HPDE6-E6E7 (cell line): ENCODE measurements at regions not wholly inside any gene's neighbourhood (a gene's known extent, or its start where the extent isn't known, plus 50 kb on each side); places are given as distances from the start of the nearest gene placed in this dataset.
"Not testable (repeated sequence)": the region's sequence is repeated elsewhere in the genome, so short reads cannot be mapped to it uniquely, and the experiment has no call there.

Experiments used
- DNase-seq: peaks from one replicate; pipeline ENCODE4 v3.0.0; 2011; ENCODE audit warnings: missing footprints; ENCODE audit errors: extremely low spot score

DNA sequence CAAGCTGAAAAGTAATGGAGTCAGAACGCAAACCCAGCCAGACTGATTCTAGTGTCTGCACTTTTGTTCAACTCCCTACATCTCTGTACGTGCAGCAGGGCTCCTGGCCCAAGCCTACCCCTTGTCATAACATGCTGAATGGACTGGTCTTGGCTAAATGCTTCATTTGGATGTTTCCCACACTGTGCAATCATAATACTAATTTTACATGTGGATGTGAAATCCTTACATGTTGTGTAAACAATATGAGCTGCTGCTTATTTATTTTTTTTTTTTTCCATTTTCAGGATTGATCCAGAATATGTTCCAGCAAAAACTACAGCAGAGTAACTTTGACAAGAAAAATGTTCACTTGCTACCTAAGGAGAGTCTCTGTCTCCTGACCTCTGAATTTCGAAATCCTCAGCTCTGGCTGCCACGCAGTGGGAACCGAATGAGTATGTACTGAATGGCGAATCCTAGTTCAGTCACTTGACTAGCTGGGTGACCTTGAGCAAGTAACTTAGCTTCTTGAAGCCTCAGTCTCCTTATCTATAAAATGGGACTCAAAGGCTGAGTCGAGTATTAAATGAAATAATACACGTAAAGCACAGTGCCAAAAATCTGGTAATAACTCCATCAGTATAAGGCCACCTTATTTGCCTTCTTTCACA lies 133.4 kb downstream of the EHF start:
- no peak for DNase-seq

DNA sequence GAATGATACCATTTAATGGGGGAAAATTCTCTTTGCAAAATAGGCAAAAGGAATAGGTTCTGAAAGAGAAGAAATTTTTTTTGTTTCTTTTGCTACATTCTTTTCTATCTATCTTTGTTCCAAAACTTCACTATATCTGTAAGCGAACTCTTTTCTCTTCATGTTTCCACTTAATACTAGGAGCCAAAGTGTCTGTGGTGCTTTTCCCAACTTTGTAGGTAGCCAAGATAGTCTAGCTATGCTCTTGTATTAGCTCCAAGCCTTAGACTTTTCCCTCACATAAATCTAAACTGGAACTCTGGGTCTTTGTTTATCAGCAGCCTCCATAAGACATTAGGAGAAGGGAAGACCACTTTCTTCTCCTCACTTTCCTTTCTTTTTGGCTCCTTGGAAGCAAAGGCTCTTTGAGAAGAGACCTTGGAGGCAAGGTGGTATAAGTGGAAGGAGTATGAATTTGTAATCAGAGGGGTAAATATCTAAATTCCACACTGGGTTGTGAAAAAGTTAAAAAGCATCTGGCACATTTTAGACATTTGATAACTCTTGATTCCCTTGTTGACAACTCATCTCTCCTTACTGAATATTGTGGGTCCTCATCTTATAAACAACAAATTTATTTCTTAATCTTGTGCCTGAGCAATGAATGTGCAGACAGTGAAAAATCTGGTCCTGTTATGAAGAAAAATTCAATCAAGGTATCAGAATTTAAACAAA lies 130.0 kb downstream of the EHF start:
- no peak for DNase-seq

DNA sequence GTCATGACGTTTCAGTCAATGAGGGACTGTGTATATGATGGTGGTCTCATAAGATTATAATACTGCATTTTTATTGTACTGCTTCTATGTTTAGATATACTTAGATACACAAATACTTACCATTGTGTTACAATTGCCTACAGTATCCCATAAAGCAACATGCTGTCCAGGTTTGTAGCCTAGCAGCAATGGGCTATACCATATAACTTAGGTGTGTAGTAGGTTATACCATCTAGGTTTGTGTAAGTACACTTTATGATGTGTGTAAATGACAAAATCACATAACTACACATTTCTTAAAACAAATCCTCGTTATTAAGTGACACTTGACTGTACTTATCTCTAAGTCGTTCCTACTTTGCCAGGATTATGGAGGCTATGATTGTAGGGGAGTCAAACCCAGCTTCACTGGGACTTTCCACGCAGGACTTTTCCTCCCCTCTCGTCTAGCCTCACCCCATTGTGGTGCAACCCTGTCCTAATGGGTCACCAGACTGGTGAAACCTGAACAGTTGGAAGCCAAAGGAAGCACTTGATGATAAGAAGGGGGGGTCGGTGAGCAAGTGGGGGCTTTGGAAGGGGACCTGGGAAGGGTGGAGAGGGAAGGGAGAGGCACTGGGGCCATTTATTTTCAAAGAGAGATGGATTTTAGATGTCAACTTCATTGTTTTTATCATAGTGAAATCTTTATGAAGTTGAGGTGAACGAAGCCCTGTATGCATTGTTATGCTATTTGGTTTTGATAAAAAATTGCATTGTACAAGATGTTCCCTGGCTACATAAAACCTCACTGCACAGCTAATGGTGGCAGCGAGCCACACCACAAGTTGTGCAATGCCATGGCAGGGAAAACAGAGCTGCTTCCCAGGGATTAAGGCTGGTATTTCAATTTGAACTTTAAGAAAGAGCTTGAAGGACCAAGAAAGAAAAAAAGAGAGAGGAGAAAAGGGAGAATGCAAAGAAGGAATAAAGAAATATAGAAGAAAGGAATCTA lies 129.1 kb downstream of the EHF start:
- DNase-seq: no peak

DNA sequence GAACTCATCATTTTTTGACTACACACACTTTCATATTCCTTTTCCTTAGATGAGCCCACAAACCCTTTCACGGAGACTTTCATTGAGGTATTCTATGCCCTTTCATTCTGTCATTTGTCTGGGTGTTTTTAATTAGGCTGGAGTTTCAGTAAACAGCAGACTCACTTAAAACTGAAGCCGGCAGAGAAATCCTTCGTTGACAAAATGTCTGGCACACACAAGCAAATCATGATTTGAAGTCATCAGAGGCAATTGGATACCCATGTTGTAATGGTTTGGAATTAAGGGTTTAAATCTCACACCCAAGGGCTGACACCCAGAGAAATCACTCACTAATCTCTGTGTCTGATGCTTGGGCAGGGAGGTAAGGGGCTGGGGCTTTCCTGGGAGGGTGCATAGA lies 127.1 kb downstream of the EHF start:
- DNase-seq: no peak

DNA sequence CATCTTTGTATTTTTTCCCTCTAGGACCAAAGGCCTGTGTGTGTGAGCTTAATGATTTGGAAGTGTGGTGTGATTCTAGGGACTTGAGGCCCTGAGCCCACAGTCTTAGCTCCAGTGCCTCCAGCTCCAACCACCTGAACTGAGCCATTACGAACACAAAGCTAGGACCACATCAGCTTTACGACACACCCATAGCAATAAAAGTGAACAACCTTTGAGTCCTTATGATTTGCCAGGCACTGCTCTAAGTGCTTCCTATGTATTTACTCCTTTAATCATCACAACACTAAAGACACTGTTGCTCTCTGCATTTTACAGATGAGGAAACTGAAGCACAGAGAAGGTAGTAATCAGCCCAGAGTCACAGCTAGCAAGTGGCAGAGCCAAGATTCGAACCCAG lies 126.4 kb downstream of the EHF start:
- no peak for DNase-seq

DNA sequence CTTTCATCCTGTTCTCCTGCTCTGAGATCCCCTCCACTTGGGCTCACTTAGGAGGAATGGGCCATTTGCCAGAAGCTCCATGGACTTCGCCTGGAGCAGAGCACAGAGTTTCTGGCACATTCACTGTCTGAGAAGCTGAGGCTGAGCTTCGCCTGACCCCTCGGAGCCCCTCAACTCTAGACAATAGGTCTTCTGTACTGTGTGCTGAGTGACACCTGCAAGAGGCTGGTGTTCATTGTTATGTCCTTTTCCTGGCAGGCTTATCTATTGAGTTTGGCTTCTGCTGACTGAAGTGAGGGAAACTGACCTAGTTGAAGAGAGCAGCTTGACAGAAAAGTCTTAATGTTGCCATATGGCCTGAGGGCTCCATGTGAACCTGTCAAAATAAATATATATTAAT lies 124.3 kb downstream of the EHF start:
- no peak for DNase-seq

DNA sequence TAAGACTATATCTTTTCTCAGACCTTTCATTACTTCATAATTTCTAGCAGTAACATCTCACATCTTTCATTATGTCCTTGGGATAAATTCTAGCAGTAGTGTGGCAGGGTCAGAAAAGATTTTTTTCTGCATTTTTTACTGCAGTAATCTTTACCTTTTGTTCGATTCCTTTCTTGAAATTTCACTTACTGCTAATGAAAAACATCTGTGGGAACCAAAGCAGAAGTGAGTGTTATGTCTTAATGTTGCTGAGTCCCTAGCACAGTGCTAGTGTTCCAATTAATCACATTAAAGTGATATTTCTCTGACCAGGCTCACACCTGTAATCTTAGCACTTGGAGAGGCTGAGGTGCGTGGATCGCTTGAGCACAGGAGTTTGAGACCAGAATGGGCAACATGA lies 123.6 kb downstream of the EHF start:
- DNase-seq: no peak

DNA sequence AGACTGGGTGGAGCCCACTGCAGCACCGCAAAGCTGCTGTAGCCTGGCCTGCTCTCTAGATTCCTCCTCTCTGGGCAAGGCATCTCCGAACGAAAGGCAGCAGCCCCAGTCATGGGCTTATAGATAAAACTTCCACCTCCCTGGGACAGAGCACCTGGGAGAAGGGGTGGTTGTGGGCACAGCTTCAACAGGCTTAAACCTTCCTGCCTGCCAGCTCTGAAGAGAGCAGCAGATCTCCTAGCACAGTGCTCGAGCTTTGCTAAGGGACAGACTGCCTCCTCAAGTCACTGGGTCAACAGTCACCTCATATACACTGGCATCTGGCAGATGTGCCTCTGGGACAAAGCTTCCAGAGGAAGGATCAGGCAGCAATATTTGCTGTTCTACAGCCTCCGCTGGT lies 117.3 kb downstream of the EHF start:
- no peak for DNase-seq

DNA sequence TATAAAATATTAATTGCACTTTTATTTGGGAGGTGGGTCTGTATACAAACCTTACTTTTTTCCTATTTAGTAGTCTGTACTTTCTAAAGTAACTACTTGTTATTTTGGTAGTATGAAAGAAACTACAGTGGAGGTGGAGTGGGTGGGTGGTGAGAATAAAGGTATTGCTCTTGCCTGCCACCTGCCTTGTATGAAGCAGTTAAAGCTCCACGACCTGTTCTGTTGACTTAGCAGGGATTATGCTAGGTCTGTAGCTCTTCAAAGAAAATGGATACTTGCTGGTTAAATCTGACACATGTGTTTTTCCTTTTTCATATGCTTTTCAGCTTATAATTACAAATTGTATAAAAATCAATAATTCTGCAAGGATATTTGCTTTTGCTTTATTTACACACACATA lies 111.9 kb downstream of the EHF start:
- no peak for DNase-seq

DNA sequence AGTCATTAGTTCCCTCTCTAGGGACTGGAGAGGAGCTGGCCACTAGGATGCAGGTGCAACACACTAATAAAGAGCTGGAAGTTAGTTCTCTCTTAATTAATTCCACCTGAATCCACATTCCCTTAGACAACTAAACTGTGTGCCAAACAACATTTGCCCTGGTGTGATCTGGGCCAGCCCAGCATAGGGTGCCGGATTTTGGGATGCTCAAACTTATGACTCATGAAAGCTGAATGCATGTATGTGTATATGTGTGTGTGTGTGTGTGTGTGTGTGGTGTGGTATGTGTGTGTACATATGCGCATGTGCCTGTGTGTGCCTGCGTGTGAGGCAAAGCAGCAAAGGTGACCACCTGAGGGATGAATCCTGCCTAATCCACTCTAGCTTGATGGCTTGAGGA lies 110.7 kb downstream of the EHF start:
- DNase-seq: no peak

DNA sequence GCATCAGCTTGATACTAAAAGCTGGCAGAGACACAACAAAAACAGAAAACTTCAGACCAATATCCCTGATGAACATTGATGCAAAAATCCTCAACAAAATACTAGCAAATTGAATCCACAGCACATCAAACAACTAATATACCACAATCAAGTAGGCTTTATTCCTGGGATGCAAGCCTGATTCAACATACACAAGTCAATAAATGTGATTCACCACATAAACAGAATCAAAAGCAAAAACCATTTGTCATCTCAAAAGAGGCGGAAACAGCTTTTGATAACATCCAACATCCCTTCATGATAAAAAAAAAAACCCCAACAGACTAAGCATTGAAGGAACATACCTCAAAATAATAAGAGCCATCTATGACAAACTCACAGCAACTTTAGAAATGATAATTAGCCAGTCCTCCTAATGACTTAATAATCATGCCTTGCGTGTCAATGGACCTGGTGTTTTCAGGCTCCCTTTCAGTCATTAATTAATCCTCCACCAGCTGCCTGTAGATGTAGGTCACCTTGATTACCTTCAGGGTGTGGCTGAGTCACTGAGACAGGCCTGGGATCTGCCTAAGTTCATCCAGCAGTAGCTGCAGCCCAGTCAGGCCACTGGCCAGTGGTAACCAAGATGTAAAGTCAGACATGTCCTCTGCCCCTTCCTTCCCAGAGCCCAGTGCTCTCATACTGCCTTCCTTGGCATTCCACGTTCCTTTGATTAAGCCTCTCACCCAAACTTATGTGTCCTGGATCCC lies 109.8 kb downstream of the EHF start:
- no peak for DNase-seq

DNA sequence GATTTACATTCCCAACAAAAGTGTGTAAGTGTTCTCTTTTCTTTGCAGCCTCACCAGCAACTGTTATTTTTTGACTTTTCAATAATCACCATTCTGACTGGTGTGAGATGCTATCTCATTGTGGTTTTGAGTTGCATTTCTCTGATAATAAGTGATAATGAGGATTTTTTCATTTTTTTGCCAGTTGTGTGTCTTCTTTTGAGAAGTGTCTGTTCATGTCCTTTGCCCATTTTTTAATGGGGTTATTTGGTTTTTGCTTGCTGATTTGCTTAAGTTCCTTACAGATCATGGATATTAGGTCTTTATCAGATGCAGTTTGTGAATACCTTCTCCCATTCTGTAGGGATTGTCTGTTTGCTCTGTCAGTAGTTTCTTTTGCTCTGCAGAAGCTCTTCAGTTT lies 107.7 kb downstream of the EHF start:
- no peak for DNase-seq

DNA sequence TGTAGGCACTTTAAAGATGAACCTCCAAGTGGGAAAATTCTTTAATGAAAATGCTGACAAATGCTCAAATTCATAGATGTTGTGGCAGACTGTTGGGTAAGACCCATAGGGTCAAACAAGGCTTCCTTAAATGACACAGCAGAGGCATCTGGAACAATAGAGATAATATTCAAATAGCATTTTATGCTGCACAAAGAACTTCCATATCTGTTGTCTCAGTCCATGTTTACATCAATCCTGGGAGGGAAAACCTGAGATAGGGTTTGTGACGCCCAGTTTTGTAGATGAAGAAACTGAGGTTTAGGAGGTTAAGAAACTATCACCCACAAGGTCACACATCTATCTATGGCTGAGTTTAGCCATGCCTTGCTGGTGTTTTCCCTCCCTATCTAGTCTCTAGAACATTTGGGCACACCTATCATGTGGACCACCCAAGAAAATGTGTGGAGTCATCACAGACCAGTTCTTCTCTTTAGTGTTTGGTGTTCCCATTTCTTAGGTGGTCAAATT lies 106.4 kb downstream of the EHF start:
- DNase-seq: no peak

DNA sequence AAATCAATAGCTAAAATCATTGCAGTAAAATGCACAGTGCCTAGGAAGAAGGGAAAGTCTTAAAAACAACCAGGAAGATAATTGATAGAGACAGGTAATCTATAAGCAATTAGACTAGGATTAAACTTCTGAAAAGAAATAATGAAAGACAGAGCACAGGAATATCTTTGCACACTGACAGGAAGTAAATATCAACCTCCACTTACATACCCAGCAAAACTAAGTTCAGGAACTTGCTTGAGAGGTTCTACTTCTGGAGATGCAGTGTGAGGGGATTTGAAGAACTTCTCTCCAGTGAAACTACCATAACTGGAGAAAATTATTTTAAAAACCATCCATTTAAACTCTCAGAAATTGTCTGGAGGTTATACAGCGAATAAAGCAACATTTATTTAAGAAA lies 104.1 kb downstream of the EHF start:
- no peak for DNase-seq

DNA sequence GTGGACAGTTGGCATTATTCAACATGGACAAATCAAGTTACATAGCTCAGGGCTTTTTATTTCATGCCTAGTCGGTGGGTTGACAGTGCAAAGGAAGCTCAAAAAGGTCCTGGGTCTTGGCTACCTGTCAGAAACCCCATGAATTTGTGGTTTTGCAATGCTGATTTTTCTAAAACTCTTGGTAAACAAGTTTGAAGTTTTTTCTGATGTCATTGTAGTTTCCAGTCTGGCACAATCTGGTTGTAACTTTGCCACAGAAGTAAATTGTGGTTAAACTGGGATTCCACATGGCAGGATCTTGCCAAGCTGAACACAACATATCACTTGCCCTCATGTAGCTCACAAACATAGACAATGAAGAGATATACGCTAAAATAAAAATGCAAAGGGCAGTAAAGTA lies 100.8 kb downstream of the EHF start:
- DNase-seq: no peak

DNA sequence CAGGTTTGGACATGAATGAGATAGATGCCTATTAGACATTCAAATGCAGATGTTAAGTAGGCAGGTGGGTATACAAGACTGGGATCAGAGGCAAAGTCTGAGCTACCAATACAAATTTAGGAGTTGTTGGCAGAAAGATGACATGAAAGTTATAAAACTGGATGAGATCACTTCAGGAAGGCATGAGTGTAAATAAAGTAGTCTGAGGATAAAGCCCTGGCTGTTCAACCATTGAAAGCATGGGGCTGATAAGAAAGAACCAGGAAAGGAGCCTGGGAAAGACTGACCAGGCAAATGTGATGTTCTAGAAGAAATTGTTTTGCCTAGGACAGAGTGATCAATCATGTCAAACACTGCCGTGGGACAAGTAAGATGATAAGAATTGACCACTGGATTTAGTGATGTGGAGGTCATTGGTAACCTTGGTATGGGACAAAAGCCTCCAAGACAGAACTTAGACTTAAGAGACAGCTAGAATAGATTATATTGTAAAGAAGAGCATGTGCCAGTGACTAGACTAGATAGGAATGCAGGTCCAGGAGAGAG lies 98.5 kb downstream of the EHF start:
- DNase-seq: no peak

DNA sequence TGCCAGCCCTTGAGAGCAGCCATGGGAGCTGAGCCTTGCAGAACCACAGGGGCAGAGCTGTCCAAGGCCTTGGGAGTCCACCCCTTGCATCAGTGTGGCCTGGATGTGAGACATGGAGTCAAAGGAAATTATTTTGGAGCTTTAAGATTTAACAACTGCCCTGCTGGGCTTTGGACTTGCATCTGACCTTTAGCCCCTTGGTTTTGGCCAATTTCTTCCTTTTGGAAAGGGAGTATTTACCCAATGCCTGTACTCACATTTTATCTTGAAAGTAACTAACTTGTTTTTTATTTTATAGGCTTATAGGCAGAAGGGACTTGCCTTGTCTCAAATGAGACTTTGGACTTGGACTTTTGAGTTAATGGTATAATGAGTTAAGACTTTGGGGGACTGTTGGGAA lies 92.7 kb downstream of the EHF start:
- not testable (repeated sequence) for DNase-seq
